ENCODE measurements at regions not wholly inside any gene's neighbourhood (a gene's known extent, or its start where the extent isn't known, plus 50 kb on each side); places are given as distances from the start of the nearest gene placed in this dataset.

DNA sequence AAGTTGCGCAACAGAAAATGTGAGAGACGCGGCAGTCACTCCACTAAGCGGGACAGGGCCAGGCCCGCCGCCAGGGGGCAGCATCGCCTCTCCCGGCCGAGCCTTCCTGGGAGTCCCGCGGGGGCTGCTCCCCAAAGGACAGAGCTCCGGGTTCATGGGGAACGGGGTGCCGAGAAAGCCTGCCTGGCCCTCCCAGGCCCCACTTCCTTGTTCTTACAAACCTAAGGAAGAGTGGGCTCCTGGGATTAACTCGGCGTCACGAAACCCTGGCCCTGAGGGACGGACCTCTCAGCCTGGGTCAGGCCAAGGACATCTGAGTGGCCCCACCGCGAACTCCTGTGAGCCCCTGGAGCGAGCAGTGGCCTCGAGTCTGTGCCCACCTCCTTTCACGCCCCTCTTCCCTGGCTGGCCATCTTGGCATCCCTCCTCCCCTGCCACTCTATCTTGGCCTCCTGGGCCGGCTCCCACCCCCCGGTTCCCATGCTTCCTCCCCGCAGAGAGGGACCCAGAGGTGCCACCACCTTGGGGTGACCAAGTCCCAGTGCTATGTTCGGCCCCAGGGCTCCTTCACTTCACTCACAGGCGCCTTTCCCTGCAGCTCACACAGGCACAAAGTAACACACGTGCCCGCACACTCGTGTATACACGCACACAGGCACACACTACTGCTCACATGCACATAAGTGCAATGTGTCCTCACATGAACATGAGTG, 99.9 kb upstream of the FGF3 start:
- peak; percentile 47 to 64 for DNase-seq (ENCODE audit: low read depth in 2 of 2)

DNA sequence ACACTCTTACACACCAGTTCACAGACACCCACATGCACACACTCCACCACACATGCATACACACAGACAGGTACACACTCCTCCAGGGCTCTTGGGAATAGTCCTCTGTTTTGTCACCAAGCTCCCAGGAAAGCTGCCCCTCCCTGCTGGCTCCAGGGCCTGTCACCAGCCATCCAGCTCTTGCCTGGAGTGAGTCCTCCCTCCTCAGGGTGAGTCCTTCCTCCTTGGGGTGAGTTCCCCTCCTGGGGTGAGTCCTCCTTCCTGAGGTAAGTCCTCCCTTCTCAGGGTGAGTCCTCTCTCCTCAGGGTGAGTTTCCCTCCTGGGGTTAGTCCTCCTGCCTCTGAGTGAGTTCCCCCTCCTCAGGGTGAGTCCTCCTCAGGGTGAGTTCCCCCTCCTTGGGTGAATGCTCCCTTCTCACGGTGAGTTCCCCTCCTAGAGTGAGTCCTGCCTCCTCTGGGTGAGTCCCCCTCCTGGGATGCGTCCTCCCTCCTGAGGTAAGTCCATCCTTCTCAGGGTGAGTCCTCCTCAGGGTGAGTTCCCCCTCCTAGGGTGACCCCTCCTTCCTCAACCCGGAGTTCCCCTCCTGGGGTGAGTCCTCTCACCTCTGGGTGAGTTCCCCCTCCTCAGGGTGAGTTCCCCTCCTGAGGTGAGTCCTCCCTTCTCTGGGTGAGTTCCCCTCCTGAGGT, 100.6 kb upstream of the FGF3 start:
- no peak overlapping the region for H3K4me2 ChIP-seq (ENCODE audit: extremely low read depth, insufficient read depth, low read length)
- H3K9me3 ChIP-seq (ENCODE audit: control insufficient read depth, insufficient read depth, low read depth, low read length) = no peaks in the 10 kb centered on the region
- H2AFZ ChIP-seq (ENCODE audit: low read length) = no peak overlapping the region
- H3K27ac ChIP-seq (ENCODE audit: insufficient read depth, low read length) = no peak overlapping the region
- H4K20me1 ChIP-seq (ENCODE audit: control insufficient read depth, extremely low read depth, insufficient read depth, low read length) = no peaks in the 10 kb centered on the region
- H3K9ac ChIP-seq (ENCODE audit: insufficient read depth, low read length) = no peak overlapping the region
- DNase-seq (ENCODE audit: low read depth in 2 of 2) = no peak
- TF ChIP-seq EZH2 (IDR thresholded peaks at IDR 0.05; ENCODE audit: low read length, missing control alignments) = no peak
- TF ChIP-seq, protein P1, sequence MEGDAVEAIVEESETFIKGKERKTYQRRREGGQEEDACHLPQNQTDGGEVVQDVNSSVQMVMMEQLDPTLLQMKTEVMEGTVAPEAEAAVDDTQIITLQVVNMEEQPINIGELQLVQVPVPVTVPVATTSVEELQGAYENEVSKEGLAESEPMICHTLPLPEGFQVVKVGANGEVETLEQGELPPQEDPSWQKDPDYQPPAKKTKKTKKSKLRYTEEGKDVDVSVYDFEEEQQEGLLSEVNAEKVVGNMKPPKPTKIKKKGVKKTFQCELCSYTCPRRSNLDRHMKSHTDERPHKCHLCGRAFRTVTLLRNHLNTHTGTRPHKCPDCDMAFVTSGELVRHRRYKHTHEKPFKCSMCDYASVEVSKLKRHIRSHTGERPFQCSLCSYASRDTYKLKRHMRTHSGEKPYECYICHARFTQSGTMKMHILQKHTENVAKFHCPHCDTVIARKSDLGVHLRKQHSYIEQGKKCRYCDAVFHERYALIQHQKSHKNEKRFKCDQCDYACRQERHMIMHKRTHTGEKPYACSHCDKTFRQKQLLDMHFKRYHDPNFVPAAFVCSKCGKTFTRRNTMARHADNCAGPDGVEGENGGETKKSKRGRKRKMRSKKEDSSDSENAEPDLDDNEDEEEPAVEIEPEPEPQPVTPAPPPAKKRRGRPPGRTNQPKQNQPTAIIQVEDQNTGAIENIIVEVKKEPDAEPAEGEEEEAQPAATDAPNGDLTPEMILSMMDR (conservative IDR thresholded peaks at IDR 0.05 in 1 of 2, IDR thresholded peaks at IDR 0.05 in 1 of 2; ENCODE audit: low read depth in 1 of 2, low read length in 2 of 2) = no peak
- H3K79me2 ChIP-seq (ENCODE audit: control insufficient read depth, insufficient read depth, low read length) = no peaks in the 10 kb centered on the region
- H3K4me3 ChIP-seq (replicated peaks in 1 of 4; ENCODE audit: control extremely low read depth in 1 of 4, insufficient read depth in 1 of 4, low read depth in 3 of 4, low read length in 4 of 4) = no peak overlapping the region
- peaks cover 10% of the 10 kb centered on the region for H3K27me3 ChIP-seq (ENCODE audit: control insufficient read depth, insufficient read depth, low read length)
- H3K36me3 ChIP-seq (ENCODE audit: control insufficient read depth, insufficient read depth, low read length) = no peaks in the 10 kb centered on the region
- H3K4me1 ChIP-seq (ENCODE audit: control insufficient read depth, extremely low read depth, insufficient read depth, low read length) = peaks cover 15% of the 10 kb centered on the region

More for the DNA sequence above, 99.9 kb upstream of the FGF3 start:
- Histone ChIP-seq H3K27me3 (ENCODE audit: control insufficient read depth, insufficient read depth, low read length) (peaks cover 10% of the 10 kb centered on the region), H3K27ac (ENCODE audit: insufficient read depth, low read length) (no peak overlapping the region), H3K4me1 (ENCODE audit: control insufficient read depth, extremely low read depth, insufficient read depth, low read length) (peaks cover 15% of the 10 kb centered on the region), H3K79me2 (ENCODE audit: control insufficient read depth, insufficient read depth, low read length) (no peaks in the 10 kb centered on the region), H2AFZ (ENCODE audit: low read length) (no peak overlapping the region), H3K9me3 (ENCODE audit: control insufficient read depth, insufficient read depth, low read depth, low read length) (no peaks in the 10 kb centered on the region), H3K4me3 (replicated peaks in 1 of 4; ENCODE audit: control extremely low read depth in 1 of 4, insufficient read depth in 1 of 4, low read depth in 3 of 4, low read length in 4 of 4) (no peak overlapping the region), H3K9ac (ENCODE audit: insufficient read depth, low read length) (no peak overlapping the region), H3K4me2 (ENCODE audit: extremely low read depth, insufficient read depth, low read length) (peak overlapping the region; percentile 35), H3K36me3 (ENCODE audit: control insufficient read depth, insufficient read depth, low read length) (no peaks in the 10 kb centered on the region), H4K20me1 (ENCODE audit: control insufficient read depth, extremely low read depth, insufficient read depth, low read length) (no peaks in the 10 kb centered on the region)
- no peak for TF ChIP-seq EZH2 (IDR thresholded peaks at IDR 0.05; ENCODE audit: low read length, missing control alignments)
- TF ChIP-seq, protein P1 (conservative IDR thresholded peaks at IDR 0.05 in 1 of 2, IDR thresholded peaks at IDR 0.05 in 1 of 2; ENCODE audit: low read depth in 1 of 2, low read length in 2 of 2) = peak; percentile 83 to 85

DNA sequence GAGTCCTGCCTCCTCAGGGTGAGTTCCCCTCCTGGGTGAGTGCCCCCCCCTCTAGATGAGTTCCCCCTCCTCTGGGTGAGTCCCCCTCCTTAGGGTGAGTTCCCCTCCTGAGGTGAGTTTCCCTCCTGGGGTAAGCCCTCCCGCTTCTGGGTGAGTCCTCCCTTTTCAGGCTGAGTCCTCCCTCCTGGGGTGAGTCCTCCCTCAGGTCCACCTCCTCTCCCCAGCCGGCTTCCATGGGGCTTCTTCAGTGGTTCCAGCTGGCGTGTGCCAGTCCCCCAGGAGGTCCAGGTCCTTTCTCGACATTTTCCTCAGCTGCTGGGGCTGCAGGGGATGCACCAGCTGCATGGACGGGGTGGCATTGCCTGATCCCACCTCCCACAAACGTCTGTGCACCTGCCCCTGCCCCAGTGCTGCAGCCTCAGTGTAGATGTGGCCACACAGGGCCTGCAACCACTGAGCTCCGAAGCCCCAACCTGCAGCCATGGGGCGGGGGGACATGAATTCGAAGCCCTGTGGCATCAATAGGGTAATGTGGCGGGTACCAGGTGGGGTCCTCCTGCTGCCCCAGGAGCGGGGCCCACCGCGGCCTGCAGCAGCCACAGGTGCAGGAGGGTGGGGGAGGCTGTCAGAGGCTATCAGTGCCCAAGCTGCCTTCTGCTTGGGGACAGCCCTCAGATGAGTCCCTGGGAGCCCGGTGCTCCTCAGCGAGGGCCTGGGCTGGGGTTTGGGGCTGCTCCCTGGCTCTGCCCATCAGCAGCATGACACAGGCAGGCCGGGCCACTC, 101.3 kb upstream of the FGF3 start:
- Histone ChIP-seq H4K20me1 (ENCODE audit: control insufficient read depth, extremely low read depth, insufficient read depth, low read length) (no peaks in the 10 kb centered on the region), H2AFZ (ENCODE audit: low read length) (no peak overlapping the region), H3K36me3 (ENCODE audit: control insufficient read depth, insufficient read depth, low read length) (no peaks in the 10 kb centered on the region), H3K9me3 (ENCODE audit: control insufficient read depth, insufficient read depth, low read depth, low read length) (no peaks in the 10 kb centered on the region), H3K79me2 (ENCODE audit: control insufficient read depth, insufficient read depth, low read length) (no peaks in the 10 kb centered on the region), H3K27ac (ENCODE audit: insufficient read depth, low read length) (no peak overlapping the region), H3K9ac (ENCODE audit: insufficient read depth, low read length) (no peak overlapping the region), H3K4me2 (ENCODE audit: extremely low read depth, insufficient read depth, low read length) (no peak overlapping the region), H3K4me1 (ENCODE audit: control insufficient read depth, extremely low read depth, insufficient read depth, low read length) (peaks cover 7% of the 10 kb centered on the region), H3K4me3 (replicated peaks in 1 of 4; ENCODE audit: control extremely low read depth in 1 of 4, insufficient read depth in 1 of 4, low read depth in 3 of 4, low read length in 4 of 4) (no peak overlapping the region), H3K27me3 (ENCODE audit: control insufficient read depth, insufficient read depth, low read length) (peaks cover 15% of the 10 kb centered on the region)
- no peak for TF ChIP-seq EZH2 (IDR thresholded peaks at IDR 0.05; ENCODE audit: low read length, missing control alignments)
- TF ChIP-seq, protein P1 (conservative IDR thresholded peaks at IDR 0.05 in 1 of 2, IDR thresholded peaks at IDR 0.05 in 1 of 2; ENCODE audit: low read depth in 1 of 2, low read length in 2 of 2) = no peak
- DNase-seq (ENCODE audit: low read depth in 2 of 2) = no peak

All from fibroblast of lung (primary cell).